ENCODE measurements at regions not wholly inside any gene's neighbourhood (a gene's known extent, or its start where the extent isn't known, plus 50 kb on each side); places are given as distances from the start of the nearest gene placed in this dataset.

DNA sequence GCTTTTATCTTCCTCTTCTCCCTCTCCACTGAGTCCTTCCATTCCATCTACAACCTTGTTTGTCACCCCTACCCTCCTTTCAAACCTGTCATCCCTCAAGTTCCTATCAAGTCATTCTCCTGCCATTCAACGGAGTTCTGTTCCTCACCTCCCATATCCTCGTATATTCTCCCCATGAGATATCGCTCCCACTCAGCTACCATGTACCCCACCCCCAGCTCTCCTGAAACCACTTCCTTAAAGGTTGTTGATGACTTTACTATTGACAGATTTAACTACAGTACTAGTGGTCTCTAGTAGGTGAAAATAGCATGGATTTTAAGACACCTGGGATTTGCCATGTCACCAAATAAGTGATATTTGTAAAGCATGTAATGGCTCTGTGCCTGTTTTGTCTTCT, 107.4 kb upstream of the BARHL2 start:
- Histone ChIP-seq H3K36me3 (no peaks in the 10 kb centered on the region), H3K27me3 (peaks cover 0 to 25% (median 0%) of the 10 kb centered on the region in 4 donors), H3K4me3 (no peak overlapping the region), H3K27ac (no peak overlapping the region), H3K4me1 (peaks cover 4 to 7% (median 6%) of the 10 kb centered on the region in 3 donors), H3K9me3 (no peaks in the 10 kb centered on the region)
- 73 to 90% methylated on average over 3 of the region's 3 CpGs for WGBS, 2 donors
- no peak for DNase-seq
- TF ChIP-seq POLR2A (IDR thresholded peaks at IDR 0.05) (no peak), CTCF (IDR thresholded peaks at IDR 0.05) (no peak)
- intact Hi-C loops (cut with DNase I) = no loop called here

DNA sequence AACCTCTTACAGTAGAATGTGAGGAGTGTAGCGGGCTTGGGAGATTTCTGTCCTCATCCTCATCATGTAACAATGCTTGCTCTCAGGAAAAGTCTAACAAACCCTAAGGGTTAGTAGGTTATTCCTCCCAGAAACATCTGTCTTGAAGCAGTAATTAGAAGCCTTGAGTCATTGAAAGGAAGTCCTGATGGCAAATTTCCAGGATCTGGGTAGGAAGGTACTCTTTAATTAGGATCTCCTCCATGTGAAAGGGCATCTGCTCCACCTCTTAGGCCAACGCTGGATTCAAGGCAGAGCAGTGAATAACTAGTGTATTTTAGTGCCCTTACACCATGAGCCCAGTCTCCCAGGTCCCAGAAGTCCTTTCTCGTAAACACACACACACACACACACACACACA, 106.6 kb upstream of the BARHL2 start:
- Histone ChIP-seq H3K4me3 (no peak overlapping the region), H3K9me3 (no peaks in the 10 kb centered on the region), H3K27ac (no peak overlapping the region), H3K36me3 (no peaks in the 10 kb centered on the region), H3K27me3 (peaks cover 0 to 18% (median 0%) of the 10 kb centered on the region in 4 donors), H3K4me1 (peaks cover 4 to 7% (median 6%) of the 10 kb centered on the region in 3 donors)
- WGBS, 2 donors = 69 to 77% methylated on average over 2 to 3 of the region's 3 CpGs
- DNase-seq = no peak
- intact Hi-C loops (cut with DNase I) = no loop called here
- TF ChIP-seq CTCF (IDR thresholded peaks at IDR 0.05) (no peak), POLR2A (IDR thresholded peaks at IDR 0.05) (no peak)

GRCh38 chr1:90821788-90822359, 104.8 kb upstream of the BARHL2 start:
- H3K36me3 ChIP-seq = no peaks in the 10 kb centered on the region
- no peaks in the 10 kb centered on the region for H3K9me3 ChIP-seq
- intact Hi-C loops (cut with DNase I) = no loop called here
- H3K4me1 ChIP-seq = peaks cover 4 to 7% (median 6%) of the 10 kb centered on the region in 3 donors
- H3K4me3 ChIP-seq = no peak overlapping the region
- peaks cover 0 to 7% (median 0%) of the 10 kb centered on the region in 4 donors for H3K27me3 ChIP-seq
- H3K27ac ChIP-seq = no peak overlapping the region
- WGBS, 2 donors = 61 to 64% methylated on average over 5 of the region's 5 CpGs
- TF ChIP-seq POLR2A (IDR thresholded peaks at IDR 0.05) = no peak
- TF ChIP-seq CTCF (IDR thresholded peaks at IDR 0.05) = no peak
- no peak for DNase-seq

GRCh38 chr1:90821152-90821787, 104.2 kb upstream of the BARHL2 start:
- H3K4me3 ChIP-seq = no peak overlapping the region
- H3K27me3 ChIP-seq = peaks cover 0 to 1% (median 0%) of the 10 kb centered on the region in 4 donors
- intact Hi-C loops (cut with DNase I) = no loop called here
- TF ChIP-seq CTCF (IDR thresholded peaks at IDR 0.05) (no peak), POLR2A (IDR thresholded peaks at IDR 0.05) (no peak)
- no peaks in the 10 kb centered on the region for H3K36me3 ChIP-seq
- WGBS, 2 donors = 33 to 41% methylated on average over 5 of the region's 5 CpGs
- no peak overlapping the region for H3K27ac ChIP-seq
- peaks cover 4 to 7% (median 6%) of the 10 kb centered on the region in 3 donors for H3K4me1 ChIP-seq
- DNase-seq = no peak
- no peaks in the 10 kb centered on the region for H3K9me3 ChIP-seq

GRCh38 chr1:90820745-90821144, 103.6 kb upstream of the BARHL2 start:
- intact Hi-C loops (cut with DNase I) = no loop called here
- Histone ChIP-seq H3K27me3 (no peaks in the 10 kb centered on the region), H3K27ac (no peak overlapping the region), H3K4me3 (no peak overlapping the region), H3K4me1 (peaks cover 4 to 7% (median 6%) of the 10 kb centered on the region in 3 donors), H3K9me3 (no peaks in the 10 kb centered on the region), H3K36me3 (no peaks in the 10 kb centered on the region)
- WGBS, 2 donors = 73 to 82% methylated on average over 2 of the region's 2 CpGs
- no peak for TF ChIP-seq CTCF (IDR thresholded peaks at IDR 0.05)
- TF ChIP-seq POLR2A (IDR thresholded peaks at IDR 0.05) = no peak
- no peak for DNase-seq
